ENCODE measurements at regions not wholly inside any gene's neighbourhood (a gene's known extent, or its start where the extent isn't known, plus 50 kb on each side); places are given as distances from the start of the nearest gene placed in this dataset.

DNA sequence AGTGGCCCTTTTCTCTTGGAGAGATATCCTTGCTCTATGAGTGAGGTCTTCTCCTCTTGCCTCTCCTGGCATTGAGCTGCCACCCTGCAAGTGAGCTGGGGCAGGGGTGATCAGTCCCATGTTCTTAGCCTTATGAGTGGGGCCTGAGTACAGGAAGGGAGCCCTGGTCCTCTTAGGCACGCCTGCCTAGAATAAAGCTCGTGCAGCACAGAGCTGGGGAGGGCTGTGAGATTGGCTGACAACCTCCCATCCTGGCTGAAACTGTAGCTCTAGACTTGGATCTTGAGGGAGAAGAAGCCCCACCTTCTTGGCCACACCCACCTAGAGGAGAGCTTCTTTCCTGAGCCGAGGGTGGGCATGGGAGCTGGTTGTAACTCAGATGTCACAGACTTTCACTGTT lies 305.0 kb upstream of the ZNF32 start:
- peaks cover 12% of the 10 kb centered on the region for H3K9me3 Mint-ChIP-seq (ENCODE audit: unreplicated experiment)
- H3K4me1 Mint-ChIP-seq (ENCODE audit: unreplicated experiment): peaks cover 6% of the 10 kb centered on the region
- no peak overlapping the region for H3K4me3 Mint-ChIP-seq (ENCODE audit: unreplicated experiment)
- TF ChIP-seq CTCF (IDR thresholded peaks at IDR 0.05): no peak
- no peaks in the 10 kb centered on the region for H3K27me3 Mint-ChIP-seq (ENCODE audit: unreplicated experiment)
- peaks cover 5% of the 10 kb centered on the region for H3K36me3 Mint-ChIP-seq (ENCODE audit: unreplicated experiment)
- H3K27ac Mint-ChIP-seq (ENCODE audit: unreplicated experiment): no peak overlapping the region
- DNase-seq (ENCODE audit: extremely low spot score, unreplicated experiment): peak; percentile 49

- Mint-ChIP-seq H3K27ac (ENCODE audit: unreplicated experiment) (no peak overlapping the region), H3K9me3 (ENCODE audit: unreplicated experiment) (peaks cover 12% of the 10 kb centered on the region), H3K4me3 (ENCODE audit: unreplicated experiment) (no peak overlapping the region), H3K36me3 (ENCODE audit: unreplicated experiment) (peaks cover 5% of the 10 kb centered on the region), H3K27me3 (ENCODE audit: unreplicated experiment) (no peaks in the 10 kb centered on the region), H3K4me1 (ENCODE audit: unreplicated experiment) (peaks cover 6% of the 10 kb centered on the region)
- no peak for DNase-seq (ENCODE audit: extremely low spot score, unreplicated experiment)
- no peak for TF ChIP-seq CTCF (IDR thresholded peaks at IDR 0.05)
These were observed 304.1 kb upstream of the ZNF32 start for GRCh38 chr10:43952760-43953159.

- peaks cover 6% of the 10 kb centered on the region for H3K4me1 Mint-ChIP-seq (ENCODE audit: unreplicated experiment)
- no peaks in the 10 kb centered on the region for H3K27me3 Mint-ChIP-seq (ENCODE audit: unreplicated experiment)
- peaks cover 5% of the 10 kb centered on the region for H3K36me3 Mint-ChIP-seq (ENCODE audit: unreplicated experiment)
- no peak for DNase-seq (ENCODE audit: extremely low spot score, unreplicated experiment)
- no peak overlapping the region for H3K27ac Mint-ChIP-seq (ENCODE audit: unreplicated experiment)
- no peak overlapping the region for H3K4me3 Mint-ChIP-seq (ENCODE audit: unreplicated experiment)
- no peak for TF ChIP-seq CTCF (IDR thresholded peaks at IDR 0.05)
- H3K9me3 Mint-ChIP-seq (ENCODE audit: unreplicated experiment): peaks cover 12% of the 10 kb centered on the region
These were observed 300.7 kb upstream of the ZNF32 start for GRCh38 chr10:43949351-43949750.

GRCh38 chr10:43946445-43946844 lies 297.8 kb upstream of the ZNF32 start:
- no peaks in the 10 kb centered on the region for H3K27me3 Mint-ChIP-seq (ENCODE audit: unreplicated experiment)
- DNase-seq (ENCODE audit: extremely low spot score, unreplicated experiment): no peak
- peaks cover 5% of the 10 kb centered on the region for H3K4me1 Mint-ChIP-seq (ENCODE audit: unreplicated experiment)
- no peak overlapping the region for H3K27ac Mint-ChIP-seq (ENCODE audit: unreplicated experiment)
- no peaks in the 10 kb centered on the region for H3K36me3 Mint-ChIP-seq (ENCODE audit: unreplicated experiment)
- TF ChIP-seq CTCF (IDR thresholded peaks at IDR 0.05): no peak
- peaks cover 8% of the 10 kb centered on the region for H3K9me3 Mint-ChIP-seq (ENCODE audit: unreplicated experiment)
- no peak overlapping the region for H3K4me3 Mint-ChIP-seq (ENCODE audit: unreplicated experiment)

GRCh38 chr10:43945908-43946307 lies 297.2 kb upstream of the ZNF32 start:
- no peak overlapping the region for H3K27ac Mint-ChIP-seq (ENCODE audit: unreplicated experiment)
- DNase-seq (ENCODE audit: extremely low spot score, unreplicated experiment): no peak
- TF ChIP-seq CTCF (IDR thresholded peaks at IDR 0.05): no peak
- no peak overlapping the region for H3K4me3 Mint-ChIP-seq (ENCODE audit: unreplicated experiment)
- H3K36me3 Mint-ChIP-seq (ENCODE audit: unreplicated experiment): no peaks in the 10 kb centered on the region
- H3K9me3 Mint-ChIP-seq (ENCODE audit: unreplicated experiment): peaks cover 7% of the 10 kb centered on the region
- H3K27me3 Mint-ChIP-seq (ENCODE audit: unreplicated experiment): no peaks in the 10 kb centered on the region
- H3K4me1 Mint-ChIP-seq (ENCODE audit: unreplicated experiment): peaks cover 5% of the 10 kb centered on the region

Data from osteocyte (in vitro differentiated cells).